Lung (tissue), 11 donors: ENCODE measurements at regions not wholly inside any gene's neighbourhood (a gene's known extent, or its start where the extent isn't known, plus 50 kb on each side); places are given as distances from the start of the nearest gene placed in this dataset.

ENCODE experiments used
- ATAC-seq: fragments of 200-7000 bp; cut with Tn5 transposase; one replicate; pipeline ENCODE4 v1.9.1; 2020; ENCODE audit warnings: moderate number of reproducible peaks; ENCODE audit not compliant: insufficient read depth, low FRiP score
- DNase-seq, 3 donors: peaks; one replicate each; pipeline ENCODE4 v3.0.0-alpha.2; 2013 to 2017
- H3K27ac ChIP-seq, 2 donors: one replicate each; pipeline ENCODE4 v1.5.1; 2013; ENCODE audit warnings: mild to moderate bottlenecking in 2 of 2, moderate library complexity in 2 of 2, control low read depth in 1 of 2, inconsistent platforms in 1 of 2, low read depth in 1 of 2, low read length in 1 of 2
- H3K27me3 ChIP-seq, 3 donors: one replicate each; pipeline ENCODE4 v1.5.1; 2013; ENCODE audit warnings: low read length in 2 of 3; ENCODE audit not compliant: control insufficient read depth in 3 of 3, insufficient read depth in 3 of 3
- H3K36me3 ChIP-seq, 4 donors: one replicate each; pipeline ENCODE4 v1.5.1; 2013; ENCODE audit warnings: low read length in 4 of 4, mild to moderate bottlenecking in 1 of 4, moderate library complexity in 1 of 4; ENCODE audit not compliant: control insufficient read depth in 4 of 4, insufficient read depth in 4 of 4
- H3K4me1 ChIP-seq, 5 donors: one replicate each; pipeline ENCODE4 v1.5.1; 2013; ENCODE audit warnings: low read length in 5 of 5, mild to moderate bottlenecking in 2 of 5, moderate library complexity in 1 of 5; ENCODE audit not compliant: control insufficient read depth in 5 of 5, insufficient read depth in 5 of 5
- H3K4me3 ChIP-seq: one replicate; pipeline ENCODE4 v1.5.1; 2013; ENCODE audit warnings: mild to moderate bottlenecking, control low read depth, moderate library complexity
- H3K9ac ChIP-seq, 2 donors: one replicate each; pipeline ENCODE4 v1.5.1; 2013; ENCODE audit warnings: low read length in 2 of 2, control low read depth in 1 of 2; ENCODE audit not compliant: insufficient read depth in 1 of 2
- H3K9me3 ChIP-seq, 4 donors: one replicate each; pipeline ENCODE4 v1.5.1; 2013; ENCODE audit warnings: low read length in 3 of 4, mild to moderate bottlenecking in 1 of 4, moderate library complexity in 1 of 4; ENCODE audit not compliant: control insufficient read depth in 4 of 4, insufficient read depth in 3 of 4
- CTCF ChIP-seq: IDR thresholded peaks from 2 replicates; pipeline ENCODE4 v1.5.1; 2012; ENCODE audit warnings: mild to moderate bottlenecking; ENCODE audit errors: control extremely low read depth, extremely low read depth
- WGBS, 2 donors: extraction: QIAGEN DNeasy Blood & Tissue Kit; methylation state at CpG; one replicate each; pipeline ENCODE4 v1.1.7; 2013; 5-methylcytosine and 5-hydroxymethylcytosine counted together
- donor health status: control.
- donor health status: control.
- donor health status: Bipolar disorder and iron deficiency.
- donor health status: healthy.
- donor health status: DM: yes; HTN: yes; CAD: no.

DNA sequence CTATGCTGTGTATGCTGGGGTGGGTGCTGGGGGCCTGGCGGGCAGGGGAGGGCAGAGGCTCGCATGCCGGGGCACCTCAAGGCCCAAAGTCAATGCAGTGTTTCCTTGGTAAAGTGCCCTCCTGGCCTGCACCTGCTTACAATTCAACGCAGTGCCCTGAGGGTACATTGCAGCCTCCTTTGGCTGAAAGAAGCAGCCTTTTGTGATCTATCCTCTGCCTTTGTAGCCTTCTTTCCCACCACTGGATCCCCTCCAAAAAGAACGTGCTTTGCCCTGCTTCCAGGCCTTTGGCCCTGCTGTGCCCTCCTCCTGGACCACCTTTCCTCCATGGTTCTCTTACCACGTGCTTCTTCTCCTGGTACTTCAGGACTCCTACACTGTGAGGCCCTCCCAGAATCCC is 113.6 kb upstream of the PTPN1 start:
- Histone ChIP-seq H3K27me3 (no peaks in the 10 kb centered on the region), H3K36me3 (no peaks in the 10 kb centered on the region), H3K27ac (peak overlapping the region; percentile 20 to 90), H3K4me1 (peaks cover 0 to 29% (median 26%) of the 10 kb centered on the region in 5 donors), H3K4me3 (no peak overlapping the region), H3K9me3 (no peaks in the 10 kb centered on the region), H3K9ac (no peak overlapping the region)
- DNase-seq (no peak), ATAC-seq (no peak)
- 91 to 93% methylated on average over 6 of the region's 6 CpGs for WGBS, 2 donors
- TF ChIP-seq CTCF: no peak

GRCh38 chr20:50397058-50397457 is 113.1 kb upstream of the PTPN1 start:
- ATAC-seq: no peak
- WGBS, 2 donors: 88 to 91% methylated on average over 5 of the region's 5 CpGs
- peaks cover 0 to 29% (median 26%) of the 10 kb centered on the region in 5 donors for H3K4me1 ChIP-seq

GRCh38 chr20:50398064-50398463 is 112.1 kb upstream of the PTPN1 start:
- ATAC-seq (no peak), DNase-seq (no peak)
- Histone ChIP-seq H3K27ac (peak overlapping the region; percentile 65 to 90), H3K36me3 (no peaks in the 10 kb centered on the region), H3K4me1 (peaks cover 0 to 29% (median 26%) of the 10 kb centered on the region in 5 donors), H3K4me3 (no peak overlapping the region), H3K9ac (no peak overlapping the region), H3K9me3 (no peaks in the 10 kb centered on the region), H3K27me3 (no peaks in the 10 kb centered on the region)
- no peak for TF ChIP-seq CTCF
- 80 to 82% methylated on average over 8 of the region's 8 CpGs for WGBS, 2 donors

More at GRCh38 chr20:50397058-50397457, 113.1 kb upstream of the PTPN1 start:
- peak overlapping the region; percentile 28 to 90 for H3K27ac ChIP-seq
- no peak for DNase-seq
- no peaks in the 10 kb centered on the region for H3K27me3 ChIP-seq
- no peak for TF ChIP-seq CTCF
- H3K9me3 ChIP-seq: no peaks in the 10 kb centered on the region
- no peak overlapping the region for H3K4me3 ChIP-seq
- no peak overlapping the region for H3K9ac ChIP-seq
- no peaks in the 10 kb centered on the region for H3K36me3 ChIP-seq

GRCh38 chr20:50398471-50398820 is 111.7 kb upstream of the PTPN1 start:
- no peak for DNase-seq
- H3K27ac ChIP-seq: peak overlapping the region; percentile 87 to 90

More at GRCh38 chr20:50398471-50398820, 111.7 kb upstream of the PTPN1 start:
- 76 to 91% methylated on average over 13 of the region's 13 CpGs for WGBS, 2 donors
- Histone ChIP-seq H3K4me1 (peaks cover 0 to 29% (median 26%) of the 10 kb centered on the region in 5 donors), H3K9ac (no peak overlapping the region), H3K4me3 (no peak overlapping the region), H3K27me3 (no peaks in the 10 kb centered on the region), H3K9me3 (no peaks in the 10 kb centered on the region), H3K36me3 (no peaks in the 10 kb centered on the region)
- no peak for TF ChIP-seq CTCF
- no peak for ATAC-seq
